ENCODE measurements at regions not wholly inside any gene's neighbourhood (a gene's known extent, or its start where the extent isn't known, plus 50 kb on each side); places are given as distances from the start of the nearest gene placed in this dataset.
"Not testable (repeated sequence)": the region's sequence is repeated elsewhere in the genome, so short reads cannot be mapped to it uniquely, and the experiment has no call there.

GRCh38 chrY:18325499-18326279 is 220.8 kb upstream of the HSFY1 start:
- H3K27ac Mint-ChIP-seq; H3K9me3 ChIP-seq (ENCODE audit: control insufficient read depth in 1 of 2, insufficient read depth in 1 of 2, low read length in 2 of 2); H3K4me3 Mint-ChIP-seq; intact Hi-C loops (cut with DNase I, micrococcal nuclease); H3K27ac ChIP-seq (ENCODE audit: low read depth in 1 of 2, low read length in 2 of 2); DNase-seq; H3K9me3 Mint-ChIP-seq; H3K36me3 Mint-ChIP-seq (ENCODE audit: low read depth); H3K4me1 Mint-ChIP-seq (ENCODE audit: low read depth); H3K4me3 ChIP-seq (ENCODE audit: low read length); H3K27me3 ChIP-seq (ENCODE audit: control insufficient read depth in 1 of 2, insufficient read depth in 2 of 2, low read length in 2 of 2); POLR2A ChIA-PET; H3K4me1 ChIP-seq (ENCODE audit: insufficient read depth, low read length); CTCF ChIA-PET; H3K27me3 Mint-ChIP-seq; H3K36me3 ChIP-seq (ENCODE audit: insufficient read depth, low read length): not testable (repeated sequence)
- ATAC-seq (ENCODE audit: poor library complexity): peak; percentile 46

GRCh38 chrY:18326280-18326875 is 220.1 kb upstream of the HSFY1 start:
- intact Hi-C loops (cut with DNase I, micrococcal nuclease); CTCF ChIA-PET: not testable (repeated sequence)

DNA sequence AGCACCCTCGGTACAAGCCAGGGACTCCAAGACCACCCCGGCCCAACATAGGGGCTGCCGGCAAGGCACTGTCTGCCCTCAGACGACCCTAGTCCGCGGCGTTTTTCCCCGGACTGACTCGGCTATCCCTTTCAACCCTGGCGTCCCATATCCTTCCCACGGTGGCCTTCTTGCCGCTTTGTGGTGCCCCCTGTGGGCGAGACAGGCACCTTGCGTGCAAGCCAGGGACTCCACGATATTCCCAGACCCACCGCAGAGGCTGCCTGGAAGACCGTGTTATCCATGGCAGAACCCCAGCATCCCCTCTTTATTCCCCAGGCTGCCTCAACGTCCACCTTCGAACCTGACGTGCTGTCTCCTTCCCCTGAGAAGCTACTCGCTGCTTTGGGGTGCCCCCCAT is 204.0 kb upstream of the HSFY1 start:
- CTCF ChIA-PET; H3K4me3 Mint-ChIP-seq; H3K27me3 ChIP-seq (ENCODE audit: control insufficient read depth in 1 of 2, insufficient read depth in 2 of 2, low read length in 2 of 2); ATAC-seq (ENCODE audit: poor library complexity); DNase-seq; H3K4me1 ChIP-seq (ENCODE audit: insufficient read depth, low read length); H3K9me3 ChIP-seq (ENCODE audit: control insufficient read depth in 1 of 2, insufficient read depth in 1 of 2, low read length in 2 of 2); H3K36me3 Mint-ChIP-seq (ENCODE audit: low read depth); H3K36me3 ChIP-seq (ENCODE audit: insufficient read depth, low read length); H3K9me3 Mint-ChIP-seq; H3K4me3 ChIP-seq (ENCODE audit: low read length); H3K4me1 Mint-ChIP-seq (ENCODE audit: low read depth); intact Hi-C loops (cut with DNase I, micrococcal nuclease); POLR2A ChIA-PET; H3K27me3 Mint-ChIP-seq; H3K27ac Mint-ChIP-seq; H3K27ac ChIP-seq (ENCODE audit: low read depth in 1 of 2, low read length in 2 of 2): not testable (repeated sequence)

More at GRCh38 chrY:18326280-18326875, 220.1 kb upstream of the HSFY1 start:
- H3K4me1 ChIP-seq (ENCODE audit: insufficient read depth, low read length); H3K4me3 Mint-ChIP-seq; H3K27ac ChIP-seq (ENCODE audit: low read depth in 1 of 2, low read length in 2 of 2); H3K27ac Mint-ChIP-seq; H3K4me1 Mint-ChIP-seq (ENCODE audit: low read depth); DNase-seq; H3K36me3 Mint-ChIP-seq (ENCODE audit: low read depth); H3K27me3 Mint-ChIP-seq; H3K9me3 ChIP-seq (ENCODE audit: control insufficient read depth in 1 of 2, insufficient read depth in 1 of 2, low read length in 2 of 2); POLR2A ChIA-PET; H3K27me3 ChIP-seq (ENCODE audit: control insufficient read depth in 1 of 2, insufficient read depth in 2 of 2, low read length in 2 of 2); H3K9me3 Mint-ChIP-seq; H3K4me3 ChIP-seq (ENCODE audit: low read length); H3K36me3 ChIP-seq (ENCODE audit: insufficient read depth, low read length): not testable (repeated sequence)
- ATAC-seq (ENCODE audit: poor library complexity): peak; percentile 43
